ENCODE measurements at regions not wholly inside any gene's neighbourhood (a gene's known extent, or its start where the extent isn't known, plus 50 kb on each side); places are given as distances from the start of the nearest gene placed in this dataset.

DNA sequence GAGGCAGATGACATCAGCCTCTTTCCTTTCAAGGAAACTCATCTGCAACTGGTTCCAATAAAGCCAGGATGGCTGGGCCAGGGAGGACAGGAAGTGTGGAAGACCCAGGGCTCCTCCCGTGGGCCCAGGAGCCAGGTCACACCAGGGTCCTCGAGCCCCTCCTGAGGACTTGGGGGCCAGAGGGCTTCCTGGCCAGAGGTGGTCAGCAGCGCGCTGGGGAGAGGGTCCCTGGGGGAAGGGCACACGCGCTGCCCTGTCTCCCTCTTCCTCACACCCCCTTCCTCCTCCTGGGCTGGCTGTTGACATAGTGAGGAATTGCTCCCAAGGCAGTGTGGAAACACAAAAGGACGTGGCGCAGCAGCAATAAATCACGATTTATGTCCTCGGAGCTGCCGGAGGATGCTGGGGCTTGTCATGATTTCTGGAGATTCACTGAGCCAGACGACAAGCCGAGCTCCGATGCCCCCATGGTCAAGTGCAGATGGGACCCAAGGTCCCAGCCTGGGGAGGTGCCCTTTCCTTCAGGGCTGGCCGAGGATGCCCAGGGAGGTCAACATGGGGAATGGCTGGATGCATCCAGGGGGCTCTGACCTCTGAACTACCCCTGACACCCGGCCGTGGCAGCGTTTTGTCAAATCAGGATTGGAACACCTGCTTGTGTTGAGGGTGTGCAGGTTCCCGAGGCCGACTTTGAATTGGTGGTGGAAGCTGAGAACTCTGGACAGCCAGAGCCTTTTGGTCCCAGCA, 152.6 kb downstream of the IRF8 start:
- no peaks in the 10 kb centered on the region for H3K9me3 ChIP-seq (ENCODE audit: low read length)
- H3K4me3 ChIP-seq (ENCODE audit: low read length): no peak overlapping the region
- H3K27ac ChIP-seq (ENCODE audit: low read length): no peak overlapping the region
- no peaks in the 10 kb centered on the region for H4K20me1 ChIP-seq (ENCODE audit: low read length)
- H3K36me3 ChIP-seq (ENCODE audit: low read depth, low read length): no peaks in the 10 kb centered on the region
- H3K9ac ChIP-seq (ENCODE audit: low read length): no peak overlapping the region
- DNase-seq (no peak), ATAC-seq (no peak)
- POLR2A ChIA-PET (ENCODE audit: unreplicated experiment): no interaction called here
- no peak overlapping the region for H3K4me2 ChIP-seq (ENCODE audit: low read length)
- H3K4me1 ChIP-seq (ENCODE audit: insufficient read depth, low read length): no peaks in the 10 kb centered on the region
- intact Hi-C loops (cut with micrococcal nuclease): no loop called here
- peaks cover 59% of the 10 kb centered on the region for H3K27me3 ChIP-seq (ENCODE audit: low read length)
- no peaks in the 10 kb centered on the region for H3K9me2 ChIP-seq (replicated peaks; ENCODE audit: low read length)
- H3F3A ChIP-seq (ENCODE audit: low read length, unreplicated experiment): no peaks in the 10 kb centered on the region
- H2AFZ ChIP-seq (ENCODE audit: low read length): no peak overlapping the region
- TF ChIP-seq, protein P1, sequence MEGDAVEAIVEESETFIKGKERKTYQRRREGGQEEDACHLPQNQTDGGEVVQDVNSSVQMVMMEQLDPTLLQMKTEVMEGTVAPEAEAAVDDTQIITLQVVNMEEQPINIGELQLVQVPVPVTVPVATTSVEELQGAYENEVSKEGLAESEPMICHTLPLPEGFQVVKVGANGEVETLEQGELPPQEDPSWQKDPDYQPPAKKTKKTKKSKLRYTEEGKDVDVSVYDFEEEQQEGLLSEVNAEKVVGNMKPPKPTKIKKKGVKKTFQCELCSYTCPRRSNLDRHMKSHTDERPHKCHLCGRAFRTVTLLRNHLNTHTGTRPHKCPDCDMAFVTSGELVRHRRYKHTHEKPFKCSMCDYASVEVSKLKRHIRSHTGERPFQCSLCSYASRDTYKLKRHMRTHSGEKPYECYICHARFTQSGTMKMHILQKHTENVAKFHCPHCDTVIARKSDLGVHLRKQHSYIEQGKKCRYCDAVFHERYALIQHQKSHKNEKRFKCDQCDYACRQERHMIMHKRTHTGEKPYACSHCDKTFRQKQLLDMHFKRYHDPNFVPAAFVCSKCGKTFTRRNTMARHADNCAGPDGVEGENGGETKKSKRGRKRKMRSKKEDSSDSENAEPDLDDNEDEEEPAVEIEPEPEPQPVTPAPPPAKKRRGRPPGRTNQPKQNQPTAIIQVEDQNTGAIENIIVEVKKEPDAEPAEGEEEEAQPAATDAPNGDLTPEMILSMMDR (conservative IDR thresholded peaks at IDR 0.05; ENCODE audit: low read depth, low read length): no peak
- TF ChIP-seq EZH2phosphoT487 (IDR thresholded peaks at IDR 0.05; ENCODE audit: borderline replicate concordance, low read length) (no peak), EZH2 (IDR thresholded peaks at IDR 0.05; ENCODE audit: low read length, unreplicated experiment) (no peak)
- no peaks in the 10 kb centered on the region for H3K79me2 ChIP-seq (ENCODE audit: low read length)
- CTCF ChIA-PET: interaction anchor here (0.6 kb wide), 1 partner anchor 220 kb away, joined by 3 read pairs; no protein-coding TSS in a partner anchor
- BruUV-seq (replicated peaks): no TSS peak

DNA sequence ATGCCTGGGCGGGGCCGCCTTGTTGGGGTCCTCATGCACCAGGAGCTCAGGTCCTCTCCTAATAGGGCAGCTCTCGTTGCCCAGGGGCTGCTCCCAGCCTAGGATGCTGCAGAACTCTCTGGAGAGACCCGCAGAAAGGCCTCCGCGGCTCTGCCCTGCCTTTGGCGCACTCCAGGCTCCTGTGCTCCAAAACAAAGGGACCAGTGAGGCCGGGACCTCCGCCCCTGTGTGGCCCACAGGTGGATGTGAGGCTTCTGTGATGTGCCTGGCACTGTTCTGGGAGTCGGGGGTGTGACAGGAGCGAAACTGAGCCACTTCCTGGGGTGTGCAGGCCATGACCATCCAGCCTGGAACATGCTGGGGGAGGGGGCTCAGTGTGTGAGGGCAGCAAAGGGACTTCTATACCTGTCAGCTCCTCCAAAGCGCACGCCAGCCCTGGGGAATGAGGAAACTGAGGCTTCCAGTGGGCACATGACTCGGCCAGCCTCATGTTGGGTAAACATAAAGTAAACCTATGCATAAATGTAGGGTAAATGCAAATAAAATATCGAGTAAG, 153.2 kb downstream of the IRF8 start:
- no peak for TF ChIP-seq EZH2phosphoT487 (IDR thresholded peaks at IDR 0.05; ENCODE audit: borderline replicate concordance, low read length)
- TF ChIP-seq, protein P1 (conservative IDR thresholded peaks at IDR 0.05; ENCODE audit: low read depth, low read length): no peak
- no peak for TF ChIP-seq EZH2 (IDR thresholded peaks at IDR 0.05; ENCODE audit: low read length, unreplicated experiment)
- Histone ChIP-seq H3K4me2 (ENCODE audit: low read length) (no peak overlapping the region), H3F3A (ENCODE audit: low read length, unreplicated experiment) (no peaks in the 10 kb centered on the region), H3K36me3 (ENCODE audit: low read depth, low read length) (no peaks in the 10 kb centered on the region), H4K20me1 (ENCODE audit: low read length) (no peaks in the 10 kb centered on the region), H3K27me3 (ENCODE audit: low read length) (peaks cover 54% of the 10 kb centered on the region), H3K4me3 (ENCODE audit: low read length) (no peak overlapping the region), H3K9me3 (ENCODE audit: low read length) (no peaks in the 10 kb centered on the region), H3K4me1 (ENCODE audit: insufficient read depth, low read length) (no peaks in the 10 kb centered on the region), H3K9ac (ENCODE audit: low read length) (no peak overlapping the region), H3K27ac (ENCODE audit: low read length) (no peak overlapping the region), H3K79me2 (ENCODE audit: low read length) (no peaks in the 10 kb centered on the region), H2AFZ (ENCODE audit: low read length) (no peak overlapping the region), H3K9me2 (replicated peaks; ENCODE audit: low read length) (no peaks in the 10 kb centered on the region)
- no peak for DNase-seq
- ChIA-PET CTCF (interaction anchor here (0.6 kb wide), 1 partner anchor 220 kb away, joined by 3 read pairs; no protein-coding TSS in a partner anchor), POLR2A (ENCODE audit: unreplicated experiment) (no interaction called here)
- no peak for ATAC-seq
- intact Hi-C loops (cut with micrococcal nuclease): no loop called here
- no TSS peak for BruUV-seq (replicated peaks)

DNA sequence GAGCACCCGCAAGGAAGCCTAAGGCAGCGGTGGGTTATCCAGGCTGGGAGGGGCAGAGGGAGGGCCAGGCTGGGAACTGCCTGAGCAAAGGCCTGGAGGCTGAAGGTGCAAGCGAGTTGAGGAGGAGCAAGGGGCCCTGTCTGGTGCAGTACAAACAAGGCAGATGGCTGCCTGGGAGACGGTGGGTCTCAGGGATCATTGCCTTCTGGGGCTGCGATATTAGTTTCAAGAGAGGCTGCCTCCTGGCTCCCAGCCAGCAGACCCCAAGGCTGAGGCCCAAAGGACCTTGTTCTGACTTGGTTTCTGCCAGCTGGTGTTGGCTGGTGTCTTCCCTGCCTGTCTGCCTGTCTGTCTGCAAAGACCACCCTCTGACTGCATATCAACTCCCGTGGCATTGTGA, 154.0 kb downstream of the IRF8 start:
- no peaks in the 10 kb centered on the region for H3F3A ChIP-seq (ENCODE audit: low read length, unreplicated experiment)
- no peaks in the 10 kb centered on the region for H3K36me3 ChIP-seq (ENCODE audit: low read depth, low read length)
- H2AFZ ChIP-seq (ENCODE audit: low read length): no peak overlapping the region
- CTCF ChIA-PET: no interaction called here
- BruUV-seq (replicated peaks): no TSS peak
- H3K9me2 ChIP-seq (replicated peaks; ENCODE audit: low read length): no peaks in the 10 kb centered on the region
- no peak overlapping the region for H3K4me3 ChIP-seq (ENCODE audit: low read length)
- no peak for DNase-seq
- no peaks in the 10 kb centered on the region for H4K20me1 ChIP-seq (ENCODE audit: low read length)
- no peak overlapping the region for H3K27ac ChIP-seq (ENCODE audit: low read length)
- no peaks in the 10 kb centered on the region for H3K79me2 ChIP-seq (ENCODE audit: low read length)
- H3K27me3 ChIP-seq (ENCODE audit: low read length): peaks cover 54% of the 10 kb centered on the region
- H3K4me1 ChIP-seq (ENCODE audit: insufficient read depth, low read length): no peaks in the 10 kb centered on the region
- POLR2A ChIA-PET (ENCODE audit: unreplicated experiment): no interaction called here
- H3K9ac ChIP-seq (ENCODE audit: low read length): no peak overlapping the region
- no peak for ATAC-seq
- intact Hi-C loops (cut with micrococcal nuclease): no loop called here
- no peaks in the 10 kb centered on the region for H3K9me3 ChIP-seq (ENCODE audit: low read length)
- no peak overlapping the region for H3K4me2 ChIP-seq (ENCODE audit: low read length)
- TF ChIP-seq EZH2phosphoT487 (IDR thresholded peaks at IDR 0.05; ENCODE audit: borderline replicate concordance, low read length): no peak
- no peak for TF ChIP-seq EZH2 (IDR thresholded peaks at IDR 0.05; ENCODE audit: low read length, unreplicated experiment)
- TF ChIP-seq, protein P1 (conservative IDR thresholded peaks at IDR 0.05; ENCODE audit: low read depth, low read length): no peak

Measured in PC-3 (cell line).